Transverse colon (tissue), 4 donors: ENCODE measurements at regions not wholly inside any gene's neighbourhood (a gene's known extent, or its start where the extent isn't known, plus 50 kb on each side); places are given as distances from the start of the nearest gene placed in this dataset.

ENCODE experiments used
- EP300 ChIP-seq: sonication (generic); formaldehyde crosslinking; IDR thresholded peaks from one replicate; pipeline ENCODE4 v1.6.1; 2017; ENCODE audit warnings: antibody characterized with exemption, low read depth
- POLR2A ChIP-seq: fragments of 450-650 bp; IDR thresholded peaks from one replicate; pipeline ENCODE4 v1.6.1; 2016; ENCODE audit warnings: antibody characterized with exemption, mild to moderate bottlenecking, moderate library complexity
- POLR2AphosphoS5 ChIP-seq, 3 donors: sonication (generic); formaldehyde crosslinking; IDR thresholded peaks; one replicate each; pipeline ENCODE4 v1.6.1; 2016; ENCODE audit warnings: antibody characterized with exemption in 3 of 3
- TF ChIP-seq, protein P1 (sequence below), 5 experiments: fragments of 200-600 bp in 3 of 5; fragments of 450-650 bp in 2 of 5; sonication (generic) in 3 of 5; IDR thresholded peaks; 1 replicate in 2 of 5; 2 replicates in 3 of 5; pipeline ENCODE4 v1.5.1; 2016 to 2017; ENCODE audit warnings: antibody characterized with exemption in 5 of 5, inconsistent platforms in 3 of 5, mild to moderate bottlenecking in 2 of 5, moderate library complexity in 1 of 5

DNA sequence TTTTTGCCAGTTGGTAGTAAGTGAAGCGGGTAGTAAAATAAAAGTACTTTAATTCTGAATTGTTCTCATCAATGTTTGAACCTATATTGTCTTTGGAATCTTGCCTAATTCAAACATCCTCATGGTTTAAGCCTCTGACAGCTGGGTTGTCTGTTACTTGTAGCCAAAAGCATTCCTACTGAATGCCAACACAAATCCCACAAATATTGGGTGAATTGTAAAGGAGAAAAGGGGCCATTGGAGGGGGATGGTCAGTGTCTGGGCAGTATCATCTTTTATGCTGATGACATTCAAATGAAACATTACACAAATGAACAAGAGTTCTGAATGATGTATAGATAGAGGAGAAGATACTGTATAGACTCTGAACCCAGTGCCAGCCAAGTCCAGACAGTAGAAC lies 309.5 kb downstream of the OSTF1 start:
- TF ChIP-seq, protein P1, sequence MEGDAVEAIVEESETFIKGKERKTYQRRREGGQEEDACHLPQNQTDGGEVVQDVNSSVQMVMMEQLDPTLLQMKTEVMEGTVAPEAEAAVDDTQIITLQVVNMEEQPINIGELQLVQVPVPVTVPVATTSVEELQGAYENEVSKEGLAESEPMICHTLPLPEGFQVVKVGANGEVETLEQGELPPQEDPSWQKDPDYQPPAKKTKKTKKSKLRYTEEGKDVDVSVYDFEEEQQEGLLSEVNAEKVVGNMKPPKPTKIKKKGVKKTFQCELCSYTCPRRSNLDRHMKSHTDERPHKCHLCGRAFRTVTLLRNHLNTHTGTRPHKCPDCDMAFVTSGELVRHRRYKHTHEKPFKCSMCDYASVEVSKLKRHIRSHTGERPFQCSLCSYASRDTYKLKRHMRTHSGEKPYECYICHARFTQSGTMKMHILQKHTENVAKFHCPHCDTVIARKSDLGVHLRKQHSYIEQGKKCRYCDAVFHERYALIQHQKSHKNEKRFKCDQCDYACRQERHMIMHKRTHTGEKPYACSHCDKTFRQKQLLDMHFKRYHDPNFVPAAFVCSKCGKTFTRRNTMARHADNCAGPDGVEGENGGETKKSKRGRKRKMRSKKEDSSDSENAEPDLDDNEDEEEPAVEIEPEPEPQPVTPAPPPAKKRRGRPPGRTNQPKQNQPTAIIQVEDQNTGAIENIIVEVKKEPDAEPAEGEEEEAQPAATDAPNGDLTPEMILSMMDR (IDR thresholded peaks at IDR 0.05) = no peak
- TF ChIP-seq POLR2AphosphoS5 (IDR thresholded peaks at IDR 0.05) (no peak), EP300 (no peak), POLR2A (no peak)
